Activated T-helper 2 cell treated with anti-CD3 and anti-CD28 coated beads, Interferon-gamma antibody, Interleukin-2, Interleukin-4, amounts not matched to agents 10 μg/mL and 5 μg/mL and 100 μg/mL, durations not matched to agents 14 hours and 24 hours and 36 hours (primary cell): ENCODE measurements at regions not wholly inside any gene's neighbourhood (a gene's known extent, or its start where the extent isn't known, plus 50 kb on each side); places are given as distances from the start of the nearest gene placed in this dataset.
"Not testable (repeated sequence)": the region's sequence is repeated elsewhere in the genome, so short reads cannot be mapped to it uniquely, and the experiment has no call there.

Source experiments
- DNase-seq: peaks from one replicate; pipeline ENCODE4 v3.0.0; 2021; ENCODE audit warnings: low spot score
- H3K27ac Mint-ChIP-seq: one replicate; pipeline ENCODE4 v1.8.0; 2021; ENCODE audit warnings: mixed read lengths
- H3K27me3 Mint-ChIP-seq: one replicate; pipeline ENCODE4 v1.8.0; 2021; ENCODE audit warnings: low read depth, mixed read lengths
- H3K36me3 Mint-ChIP-seq: one replicate; pipeline ENCODE4 v1.8.0; 2021; ENCODE audit warnings: low read depth, mixed read lengths
- H3K4me1 Mint-ChIP-seq: one replicate; pipeline ENCODE4 v1.8.0; 2021; ENCODE audit warnings: low read depth, mixed read lengths
- H3K4me3 Mint-ChIP-seq: one replicate; pipeline ENCODE4 v1.8.0; 2021; ENCODE audit warnings: low read depth, mild to moderate bottlenecking, moderate library complexity, mixed read lengths
- H3K9me3 Mint-ChIP-seq: one replicate; pipeline ENCODE4 v1.8.0; 2021; ENCODE audit warnings: mixed read lengths
- intact Hi-C: fragments of 100-400 bp; cut with micrococcal nuclease; formaldehyde crosslinking; loops from one replicate; pipeline ENCODE4 v1.15.1; 2023

DNA sequence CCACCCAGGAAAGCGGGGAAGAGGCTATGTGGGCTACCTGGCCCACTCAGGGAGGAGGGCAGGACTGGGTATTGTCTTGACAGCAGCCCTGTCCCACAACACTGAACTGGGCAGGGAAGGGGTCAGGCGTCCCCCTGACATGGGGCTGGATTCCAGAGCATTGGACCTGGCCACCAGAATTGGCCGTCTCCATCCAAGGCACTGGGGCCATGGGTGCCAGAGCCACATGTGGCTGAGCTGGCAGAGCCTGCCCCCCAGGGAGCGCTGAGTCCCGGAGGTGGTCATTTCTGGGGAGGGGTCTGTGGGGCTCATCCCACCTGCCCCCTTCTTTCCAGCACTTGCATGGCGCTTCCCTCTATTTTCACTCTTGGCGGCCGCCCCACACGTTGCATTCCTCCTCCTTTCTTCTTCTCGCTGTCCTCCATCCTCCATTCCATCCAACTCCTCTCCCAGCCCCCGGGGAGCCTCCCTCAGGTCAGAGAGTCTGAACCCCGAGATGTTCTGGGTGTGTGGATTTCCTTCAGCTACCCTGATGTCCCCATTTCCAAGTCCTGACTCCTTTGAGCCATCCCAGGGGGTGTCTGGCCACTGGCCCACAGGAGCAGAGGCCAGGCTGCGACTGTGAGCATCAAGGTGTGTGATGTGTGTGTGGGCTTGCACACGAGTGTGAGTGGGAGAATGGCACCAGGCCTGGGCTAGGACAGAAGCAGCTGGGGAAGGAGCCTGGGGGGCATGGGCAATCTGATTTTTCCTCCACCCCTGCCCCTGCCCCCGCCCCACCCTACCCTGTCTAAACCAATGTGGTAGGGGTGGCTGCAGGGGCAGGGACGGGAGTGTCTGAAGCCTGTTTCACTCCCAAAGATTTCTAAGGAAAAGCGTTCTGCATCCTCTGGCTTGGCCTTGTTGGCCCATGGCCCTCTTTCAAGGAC lies 171.2 kb downstream of the TBC1D2B start:
- H3K4me1 Mint-ChIP-seq, H3K9me3 Mint-ChIP-seq, H3K27ac Mint-ChIP-seq, intact Hi-C loops, H3K27me3 Mint-ChIP-seq, H3K36me3 Mint-ChIP-seq, H3K4me3 Mint-ChIP-seq, DNase-seq: not testable (repeated sequence)

DNA sequence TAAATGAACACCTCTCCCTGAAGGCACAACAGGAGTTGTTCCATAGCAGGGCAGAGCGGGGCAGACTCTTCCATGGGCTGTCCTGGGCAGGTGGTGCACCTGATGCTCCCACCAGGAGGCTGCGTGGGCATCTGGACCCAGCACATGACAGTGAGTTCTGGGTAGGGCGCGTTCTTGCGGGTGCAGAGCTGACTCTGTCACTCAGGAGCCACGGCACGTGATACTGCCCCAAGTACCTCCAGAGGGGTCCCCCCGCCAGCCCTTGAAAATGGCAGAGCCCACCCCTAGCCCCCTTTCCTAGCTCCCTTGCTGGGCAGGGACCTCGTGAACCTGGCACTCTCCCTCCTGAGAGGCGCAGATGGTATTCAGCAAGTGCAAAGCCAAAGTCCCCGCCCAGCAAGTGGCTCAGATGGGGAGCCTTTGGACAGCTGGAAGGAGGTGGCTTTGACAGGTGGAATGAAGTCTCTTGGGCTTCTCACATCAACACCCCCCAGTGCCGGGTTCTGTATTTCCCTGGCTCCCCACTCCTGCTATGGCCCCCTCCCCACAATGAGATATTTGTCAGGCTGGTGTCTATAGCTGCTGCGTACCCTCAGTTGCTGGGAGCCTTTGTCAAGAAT lies 172.1 kb downstream of the TBC1D2B start:
- Mint-ChIP-seq H3K4me1 (no peaks in the 10 kb centered on the region), H3K27ac (no peak overlapping the region), H3K9me3 (no peaks in the 10 kb centered on the region), H3K27me3 (no peaks in the 10 kb centered on the region), H3K36me3 (no peaks in the 10 kb centered on the region), H3K4me3 (no peak overlapping the region)
- intact Hi-C loops = no loop called here
- DNase-seq = no peak

DNA sequence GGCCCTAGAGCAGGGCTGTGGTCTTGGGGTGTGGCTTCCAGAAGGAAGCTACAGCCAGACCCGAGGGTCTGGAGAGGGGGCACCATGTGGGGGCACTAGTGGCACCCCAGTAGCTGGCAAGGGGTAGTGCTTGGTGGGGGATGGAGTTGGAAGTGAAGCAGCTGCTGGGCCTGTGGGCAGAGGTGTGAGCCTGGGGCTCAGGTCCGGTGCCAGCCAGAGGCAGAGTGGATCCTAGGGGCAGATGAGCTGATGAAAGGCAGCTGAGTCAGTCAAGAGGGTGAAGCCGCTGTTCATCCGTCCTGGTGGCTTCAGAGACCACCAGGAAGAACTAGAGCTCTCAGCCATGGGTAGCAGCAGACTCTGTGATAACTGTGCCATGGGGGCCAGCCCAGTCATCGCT lies 172.6 kb downstream of the TBC1D2B start:
- Mint-ChIP-seq H3K27me3 (no peaks in the 10 kb centered on the region), H3K27ac (no peak overlapping the region), H3K4me1 (no peaks in the 10 kb centered on the region), H3K36me3 (no peaks in the 10 kb centered on the region), H3K4me3 (no peak overlapping the region), H3K9me3 (no peaks in the 10 kb centered on the region)
- intact Hi-C loops = no loop called here
- DNase-seq = no peak

DNA sequence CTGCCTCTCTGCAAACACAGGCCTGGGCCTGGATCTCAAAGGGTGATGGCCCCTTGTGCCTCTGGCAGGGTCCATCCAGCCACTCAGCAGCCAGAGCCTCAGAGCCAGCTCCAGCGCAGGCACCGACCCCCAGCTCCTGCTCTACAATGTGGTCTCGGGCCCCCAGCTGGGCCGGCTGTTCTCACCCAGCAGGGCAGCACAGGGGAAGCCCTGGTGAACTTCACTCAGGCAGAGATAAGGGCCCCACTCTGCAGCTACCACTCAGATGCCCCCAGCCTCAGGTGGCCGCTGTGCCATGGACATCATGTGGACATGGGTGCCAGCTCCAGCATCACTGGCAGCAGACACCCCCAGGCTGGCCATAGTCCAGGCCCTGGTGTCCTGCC lies 173.1 kb downstream of the TBC1D2B start:
- no peak for DNase-seq
- H3K36me3 Mint-ChIP-seq = no peaks in the 10 kb centered on the region
- no peaks in the 10 kb centered on the region for H3K27me3 Mint-ChIP-seq
- intact Hi-C loops = no loop called here
- H3K27ac Mint-ChIP-seq = no peak overlapping the region
- no peak overlapping the region for H3K4me3 Mint-ChIP-seq
- H3K9me3 Mint-ChIP-seq = no peaks in the 10 kb centered on the region
- no peaks in the 10 kb centered on the region for H3K4me1 Mint-ChIP-seq

DNA sequence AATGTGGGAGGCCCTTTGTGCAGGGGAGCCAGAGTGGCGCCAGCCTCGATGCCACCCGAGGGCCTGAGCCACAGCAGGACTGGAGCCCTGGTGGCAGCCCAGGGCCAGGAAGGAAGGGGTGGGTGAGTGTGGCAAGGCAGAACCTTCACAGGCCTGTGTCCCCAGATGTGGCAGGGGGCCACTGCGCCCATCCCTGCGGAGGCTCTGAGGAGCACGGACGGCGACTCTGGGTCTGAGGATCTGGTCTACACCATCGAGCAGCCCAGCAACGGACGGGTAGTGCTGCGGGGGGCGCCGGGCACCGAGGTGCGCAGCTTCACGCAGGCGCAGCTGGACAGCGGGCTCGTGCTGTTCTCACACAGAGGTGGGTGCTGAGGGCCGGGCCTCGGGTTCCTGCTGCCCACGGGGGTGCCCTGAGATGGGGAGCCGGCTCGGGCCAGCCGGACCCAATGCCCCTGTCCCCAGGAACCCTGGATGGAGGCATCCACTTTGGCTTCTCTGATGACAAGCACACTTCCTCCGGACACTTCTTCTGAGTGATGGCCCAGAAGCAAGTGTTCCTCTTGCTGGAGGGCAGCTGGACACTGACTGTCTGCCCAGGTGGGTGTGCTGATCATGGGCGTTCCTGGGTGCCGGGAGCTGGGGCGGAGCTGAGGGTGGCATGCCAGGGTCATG lies 173.6 kb downstream of the TBC1D2B start:
- H3K36me3 Mint-ChIP-seq, intact Hi-C loops, H3K9me3 Mint-ChIP-seq, H3K27me3 Mint-ChIP-seq, H3K27ac Mint-ChIP-seq, H3K4me1 Mint-ChIP-seq, DNase-seq, H3K4me3 Mint-ChIP-seq: not testable (repeated sequence)

DNA sequence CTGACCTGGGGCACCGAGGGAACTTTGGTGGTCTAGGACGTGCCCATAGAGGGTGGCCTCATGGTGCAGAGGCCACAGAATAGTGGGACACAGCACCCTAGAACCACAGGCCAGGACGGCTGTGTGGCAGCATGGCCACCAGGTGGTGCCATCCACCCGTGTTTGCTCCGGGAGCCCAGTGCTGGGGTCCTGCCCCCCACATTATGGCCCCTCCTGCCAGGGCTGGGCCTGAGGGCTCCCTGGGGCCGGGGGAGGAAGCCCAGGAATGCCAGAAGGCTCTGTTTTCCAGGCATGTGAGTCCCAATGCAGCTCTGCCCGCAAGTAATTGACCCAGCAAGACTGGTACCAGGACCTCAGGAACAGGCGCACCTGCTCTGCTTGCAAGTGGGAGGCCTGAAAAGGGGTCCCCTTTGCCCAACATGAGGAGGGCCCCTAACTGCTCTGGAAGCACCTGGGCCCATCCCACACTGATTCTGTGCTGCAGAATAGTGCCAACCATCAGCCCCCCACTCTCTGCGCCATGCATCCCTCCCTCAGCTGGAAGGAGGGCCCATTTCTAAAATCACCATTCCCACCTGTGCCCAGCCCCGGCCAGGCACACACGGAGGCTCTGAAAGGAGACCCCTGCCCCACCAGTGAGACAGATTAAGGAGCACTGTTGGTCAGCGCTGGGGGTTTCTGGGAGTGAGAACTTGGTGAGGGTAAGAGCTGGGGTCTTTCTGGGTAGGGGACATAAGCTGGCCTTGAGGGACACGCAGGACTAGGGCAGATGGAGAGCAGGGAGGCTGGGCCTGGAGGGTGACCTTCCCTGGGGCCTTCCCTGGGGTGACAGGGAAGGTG lies 174.4 kb downstream of the TBC1D2B start:
- H3K9me3 Mint-ChIP-seq, H3K4me3 Mint-ChIP-seq, intact Hi-C loops, H3K36me3 Mint-ChIP-seq, DNase-seq, H3K27me3 Mint-ChIP-seq, H3K4me1 Mint-ChIP-seq, H3K27ac Mint-ChIP-seq: not testable (repeated sequence)

DNA sequence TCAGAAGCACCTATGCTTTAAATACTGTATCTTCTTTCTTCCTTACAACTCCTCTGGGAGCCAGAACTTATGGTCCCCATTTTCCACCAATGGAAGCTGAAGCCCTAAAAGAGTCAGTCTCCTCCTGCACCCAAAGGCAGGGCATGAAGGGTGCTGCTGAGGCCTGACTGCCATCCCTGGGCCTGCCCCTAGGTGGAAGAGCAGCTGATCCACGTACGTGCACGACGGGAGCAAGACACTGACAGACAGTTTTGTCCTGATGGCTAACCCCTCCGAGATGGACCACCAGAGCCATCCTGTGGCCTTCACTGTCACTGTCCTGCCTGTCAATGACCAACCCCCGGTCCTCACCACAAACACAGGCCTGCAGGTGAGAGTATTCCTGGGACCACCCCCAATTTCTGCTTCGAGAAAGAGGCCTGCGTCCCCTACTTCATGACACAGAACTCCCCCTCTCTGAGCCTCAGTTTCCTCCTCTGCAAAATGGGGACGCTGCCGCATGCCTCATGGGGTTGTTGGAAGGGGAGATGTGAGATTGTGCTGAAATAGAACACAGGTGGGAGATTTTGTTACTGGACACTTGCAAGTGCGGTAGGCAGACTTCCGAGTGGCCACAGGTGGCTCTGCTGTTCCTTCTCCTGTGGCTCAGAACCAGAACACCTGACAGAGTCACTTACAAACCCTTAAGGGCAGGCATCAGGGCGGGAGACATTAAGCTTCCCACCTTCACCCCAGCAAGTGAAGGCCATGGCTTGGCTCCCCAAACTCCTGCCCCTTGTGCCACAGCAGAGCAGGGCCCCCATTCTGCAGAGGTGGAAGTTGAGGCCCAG lies 175.4 kb downstream of the TBC1D2B start:
- intact Hi-C loops = no loop called here
- Mint-ChIP-seq H3K4me1 (no peaks in the 10 kb centered on the region), H3K27me3 (no peaks in the 10 kb centered on the region), H3K36me3 (no peaks in the 10 kb centered on the region), H3K9me3 (no peaks in the 10 kb centered on the region), H3K27ac (no peak overlapping the region), H3K4me3 (no peak overlapping the region)
- DNase-seq = no peak

DNA sequence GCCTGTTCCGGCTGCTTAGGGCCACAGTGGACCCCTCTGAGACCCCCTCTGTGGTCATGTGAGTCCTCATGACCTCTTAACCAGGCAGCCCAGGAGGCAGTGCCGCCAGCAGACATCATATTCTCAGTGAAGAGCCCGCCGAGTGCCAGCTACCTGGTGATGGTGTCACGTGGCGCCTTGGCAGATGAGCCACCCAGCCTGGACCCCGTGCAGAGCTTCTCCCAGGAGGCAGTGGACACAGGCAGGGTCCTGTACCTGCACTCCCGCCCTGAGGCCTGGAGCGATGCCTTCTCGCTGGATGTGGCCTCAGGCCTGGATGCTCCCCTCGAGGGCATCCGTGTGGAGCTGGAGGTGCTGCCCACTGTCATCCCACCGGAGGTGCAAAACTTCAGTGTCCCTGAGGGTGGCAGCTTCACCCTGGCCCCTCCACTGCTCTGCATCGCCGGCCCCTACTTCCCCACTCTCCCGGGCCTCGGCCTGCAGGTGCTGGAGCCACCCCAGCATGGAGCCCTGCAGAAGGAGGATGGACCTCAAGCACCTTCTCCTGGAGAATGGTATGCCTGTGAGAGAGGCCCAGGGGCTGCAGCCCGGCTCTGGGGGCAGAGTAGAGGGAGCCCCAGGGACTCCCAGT lies 176.1 kb downstream of the TBC1D2B start:
- Mint-ChIP-seq H3K4me3 (no peak overlapping the region), H3K9me3 (no peaks in the 10 kb centered on the region), H3K4me1 (no peaks in the 10 kb centered on the region), H3K27ac (no peak overlapping the region), H3K27me3 (no peaks in the 10 kb centered on the region), H3K36me3 (no peaks in the 10 kb centered on the region)
- intact Hi-C loops = no loop called here
- no peak for DNase-seq

DNA sequence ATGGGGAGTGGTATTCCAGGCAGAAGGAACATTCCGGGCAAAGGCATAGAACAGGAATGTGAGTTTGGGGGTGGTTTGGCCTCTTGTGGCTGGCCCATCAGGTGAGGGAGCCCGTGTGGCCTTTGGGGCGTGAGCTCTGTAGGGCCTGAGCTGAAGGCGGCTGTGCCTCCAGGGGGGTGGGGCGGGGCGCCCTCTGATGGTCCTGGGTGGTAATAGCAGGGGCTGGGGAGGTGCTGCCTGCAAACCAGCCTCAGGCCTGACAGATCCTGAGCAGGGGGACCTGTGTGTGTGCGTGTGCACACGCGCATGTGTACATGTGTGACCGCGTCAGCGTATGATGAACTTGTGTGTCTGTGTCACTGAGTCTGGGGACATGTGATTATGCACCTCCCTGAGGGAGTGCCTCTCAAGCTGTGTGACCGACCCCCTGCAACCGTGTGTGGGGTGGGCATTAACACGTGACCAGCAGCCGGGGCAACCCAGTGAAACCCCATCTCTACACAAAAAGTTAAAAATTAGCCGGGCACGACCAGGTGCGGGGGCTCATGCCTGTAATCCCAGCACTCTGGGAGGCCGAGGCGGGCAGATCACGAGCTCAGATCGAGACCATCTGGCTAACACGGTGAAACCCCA lies 177.1 kb downstream of the TBC1D2B start:
- H3K27ac Mint-ChIP-seq, H3K9me3 Mint-ChIP-seq, H3K36me3 Mint-ChIP-seq, H3K4me3 Mint-ChIP-seq, H3K4me1 Mint-ChIP-seq, H3K27me3 Mint-ChIP-seq, intact Hi-C loops: not testable (repeated sequence)
- peak; percentile 24 for DNase-seq

DNA sequence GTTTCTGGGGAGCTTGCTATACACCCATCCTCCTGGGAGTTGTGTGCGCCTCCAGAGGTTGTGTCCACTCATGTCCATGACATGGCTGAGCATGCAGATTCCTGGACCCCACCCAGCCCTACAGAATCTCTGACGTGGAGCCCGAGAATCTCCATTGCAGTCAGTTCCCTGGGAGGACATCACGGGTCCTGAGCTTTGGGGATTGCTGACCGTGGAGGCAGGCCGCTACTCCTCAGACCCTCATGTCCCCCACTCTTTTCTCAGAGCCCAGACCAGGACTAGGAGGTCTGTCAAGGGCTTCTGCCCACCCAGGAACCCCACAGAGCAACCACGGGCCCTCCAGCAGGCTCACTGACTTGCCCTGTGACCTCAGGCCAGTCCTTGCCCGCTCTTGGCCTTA lies 177.7 kb downstream of the TBC1D2B start:
- intact Hi-C loops, H3K4me3 Mint-ChIP-seq, H3K36me3 Mint-ChIP-seq, H3K27ac Mint-ChIP-seq, DNase-seq, H3K9me3 Mint-ChIP-seq, H3K27me3 Mint-ChIP-seq, H3K4me1 Mint-ChIP-seq: not testable (repeated sequence)

DNA sequence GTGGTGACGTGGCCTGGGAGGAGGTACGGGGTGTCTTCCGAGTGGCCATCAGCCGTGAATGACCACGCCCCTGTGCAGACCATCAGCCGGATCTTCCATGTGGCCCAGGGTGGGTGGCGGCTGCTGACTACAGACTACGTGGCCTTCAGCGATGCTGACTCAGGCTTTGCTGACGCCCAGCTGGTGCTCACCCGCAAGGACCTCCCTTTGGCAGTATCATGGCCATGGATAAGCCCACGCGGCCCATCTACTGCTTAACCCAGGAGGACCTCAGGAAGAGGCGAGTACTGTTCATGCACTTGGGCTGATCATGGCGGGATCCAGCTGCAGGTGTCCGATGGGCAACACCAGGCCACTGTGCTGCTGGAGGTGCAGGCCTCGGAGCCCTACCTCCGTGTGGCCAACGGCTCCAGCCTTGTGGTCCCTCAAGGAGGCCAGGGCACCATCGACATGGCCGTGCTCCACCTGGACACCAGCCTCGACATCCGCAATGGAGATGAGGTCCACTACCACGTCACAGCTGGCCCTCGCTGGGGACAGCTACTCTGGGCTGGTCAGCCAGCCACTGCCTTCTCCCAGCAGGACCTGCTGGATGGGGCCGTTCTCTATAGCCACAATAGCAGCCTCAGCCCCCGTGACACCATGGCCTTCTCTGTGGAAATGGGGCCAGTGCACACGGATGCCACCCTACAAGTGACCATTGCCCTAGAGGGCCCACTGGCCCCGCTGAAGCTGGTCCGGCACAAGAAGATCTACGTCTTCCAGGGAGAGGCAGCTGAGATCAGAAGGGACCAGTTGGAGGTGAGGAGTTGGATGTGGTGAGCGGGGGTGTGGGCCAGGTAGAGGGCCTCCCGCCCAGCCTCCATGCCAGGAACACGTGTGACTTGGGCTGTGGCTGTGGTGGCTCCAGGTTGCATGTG lies 178.4 kb downstream of the TBC1D2B start:
- no peaks in the 10 kb centered on the region for H3K27me3 Mint-ChIP-seq
- H3K36me3 Mint-ChIP-seq = no peaks in the 10 kb centered on the region
- no peaks in the 10 kb centered on the region for H3K9me3 Mint-ChIP-seq
- DNase-seq = no peak
- H3K27ac Mint-ChIP-seq = no peak overlapping the region
- H3K4me1 Mint-ChIP-seq = no peaks in the 10 kb centered on the region
- H3K4me3 Mint-ChIP-seq = no peak overlapping the region
- intact Hi-C loops = no loop called here
